DND-41 (cell line): ENCODE measurements at regions not wholly inside any gene's neighbourhood (a gene's known extent, or its start where the extent isn't known, plus 50 kb on each side); places are given as distances from the start of the nearest gene placed in this dataset.

Experiments
- CTCF ChIP-seq: IDR thresholded peaks from 2 replicates; pipeline ENCODE4 v1.5.1; 2012; ENCODE audit warnings: borderline replicate concordance, low read length, moderate library complexity, mild to moderate bottlenecking; ENCODE audit not compliant: poor library complexity, severe bottlenecking; ENCODE audit errors: extremely low read depth
- EZH2 ChIP-seq: IDR thresholded peaks from 3 replicates; pipeline ENCODE4 v1.6.1; 2012; ENCODE audit warnings: borderline replicate concordance, low read depth, mild to moderate bottlenecking, moderate library complexity, low read length, inconsistent platforms; ENCODE audit not compliant: severe bottlenecking

- no peak for TF ChIP-seq CTCF
- TF ChIP-seq EZH2 = no peak
These were observed 241.7 kb downstream of the CNTN3 start for GRCh38 chr3:74372743-74373142.
